Smooth muscle cell (in vitro differentiated cells): ENCODE measurements at regions not wholly inside any gene's neighbourhood (a gene's known extent, or its start where the extent isn't known, plus 50 kb on each side); places are given as distances from the start of the nearest gene placed in this dataset.
A peak's percentile ranks its signal among the peaks of the same experiment; 100 is the strongest.

ENCODE experiments used
- DNase-seq: peaks from one replicate; lab custom pipeline; 2025; ENCODE audit not compliant: unreplicated experiment; lab: John Stamatoyannopoulos, UW
- H2AFZ ChIP-seq: fragments of 200-600 bp; sonication (generic); 2 replicates; pipeline ENCODE4 v1.6.0; 2016; ENCODE audit warnings: antibody characterized with exemption, low read depth, mild to moderate bottlenecking
- H3F3A ChIP-seq: fragments of 200-600 bp; sonication (generic); 2 replicates; pipeline ENCODE4 v1.6.0; 2017; ENCODE audit warnings: antibody characterized with exemption, low read depth
- H3K27ac ChIP-seq: fragments of 200-600 bp; sonication (generic); 2 replicates; pipeline ENCODE4 v1.5.1; 2016; ENCODE audit warnings: low read depth, mild to moderate bottlenecking
- H3K27me3 ChIP-seq: fragments of 200-600 bp; sonication (generic); 2 replicates; pipeline ENCODE4 v1.6.1; 2016; ENCODE audit warnings: low read depth, mild to moderate bottlenecking
- H3K36me3 ChIP-seq: fragments of 200-600 bp; sonication (generic); 2 replicates; pipeline ENCODE4 v1.5.1; 2016; ENCODE audit warnings: low read depth
- H3K4me1 ChIP-seq: fragments of 200-600 bp; sonication (generic); 2 replicates; pipeline ENCODE4 v1.5.1; 2016; ENCODE audit warnings: low read depth
- H3K4me2 ChIP-seq: fragments of 200-600 bp; sonication (generic); 2 replicates; pipeline ENCODE4 v1.6.0; 2016; ENCODE audit warnings: mild to moderate bottlenecking
- H3K4me3 ChIP-seq: fragments of 200-600 bp; sonication (generic); 2 replicates; pipeline ENCODE4 v1.5.1; 2016; ENCODE audit warnings: mild to moderate bottlenecking
- H3K79me2 ChIP-seq: fragments of 200-600 bp; sonication (generic); 2 replicates; pipeline ENCODE4 v1.6.0; 2016; ENCODE audit warnings: low read depth, mild to moderate bottlenecking
- H3K9ac ChIP-seq: fragments of 200-600 bp; sonication (generic); 2 replicates; pipeline ENCODE4 v1.6.0; 2016; ENCODE audit warnings: low read depth
- H3K9me3 ChIP-seq: fragments of 200-600 bp; sonication (generic); replicated peaks from 2 replicates; pipeline ENCODE4 v1.5.1; 2016; ENCODE audit warnings: low read depth
- H4K20me1 ChIP-seq: fragments of 200-600 bp; sonication (generic); 2 replicates; pipeline ENCODE4 v1.6.0; 2016; ENCODE audit warnings: low read depth
- WGBS: methylation state at CpG from one replicate; pipeline ENCODE4 v1.1.7; 2016; ENCODE audit warnings: low lambda C conversion rate; 5-methylcytosine and 5-hydroxymethylcytosine counted together
- TF ChIP-seq, protein P1 (sequence below): fragments of 200-600 bp; sonication (generic); IDR thresholded peaks from 2 replicates; pipeline ENCODE4 v1.5.1; 2017; ENCODE audit warnings: borderline replicate concordance, mild to moderate bottlenecking, antibody characterized with exemption; ENCODE audit not compliant: insufficient read depth, poor library complexity, severe bottlenecking

DNA sequence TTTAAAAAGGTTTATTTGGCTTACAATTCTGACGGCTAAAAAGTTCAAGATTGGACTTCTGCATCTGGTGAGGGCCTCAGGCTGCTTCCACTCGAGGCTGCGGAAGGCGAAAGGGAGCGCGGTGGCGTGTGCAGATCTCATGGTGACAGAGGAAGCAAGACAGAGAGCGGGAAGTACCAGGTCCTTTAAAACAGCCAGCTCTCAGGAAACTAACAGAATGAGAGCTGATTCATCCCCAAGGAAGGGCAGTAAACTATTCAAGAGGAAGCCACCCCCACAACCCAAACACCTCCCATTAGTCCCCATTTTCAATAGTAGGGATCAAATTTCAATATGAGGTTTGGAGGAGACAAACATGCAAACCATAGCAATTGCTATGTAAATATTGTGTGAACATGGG, 2144.2 kb upstream of the AGA start:
- H3K27me3 ChIP-seq = no peaks in the 10 kb centered on the region
- H3K9ac ChIP-seq = no peak overlapping the region
- peak overlapping the region; percentile 57 for H2AFZ ChIP-seq
- DNase-seq = no peak
- H3K4me3 ChIP-seq = no peak overlapping the region
- no peaks in the 10 kb centered on the region for H4K20me1 ChIP-seq
- no peaks in the 10 kb centered on the region for H3K4me1 ChIP-seq
- no peaks in the 10 kb centered on the region for H3F3A ChIP-seq
- no peaks in the 10 kb centered on the region for H3K36me3 ChIP-seq
- TF ChIP-seq, protein P1, sequence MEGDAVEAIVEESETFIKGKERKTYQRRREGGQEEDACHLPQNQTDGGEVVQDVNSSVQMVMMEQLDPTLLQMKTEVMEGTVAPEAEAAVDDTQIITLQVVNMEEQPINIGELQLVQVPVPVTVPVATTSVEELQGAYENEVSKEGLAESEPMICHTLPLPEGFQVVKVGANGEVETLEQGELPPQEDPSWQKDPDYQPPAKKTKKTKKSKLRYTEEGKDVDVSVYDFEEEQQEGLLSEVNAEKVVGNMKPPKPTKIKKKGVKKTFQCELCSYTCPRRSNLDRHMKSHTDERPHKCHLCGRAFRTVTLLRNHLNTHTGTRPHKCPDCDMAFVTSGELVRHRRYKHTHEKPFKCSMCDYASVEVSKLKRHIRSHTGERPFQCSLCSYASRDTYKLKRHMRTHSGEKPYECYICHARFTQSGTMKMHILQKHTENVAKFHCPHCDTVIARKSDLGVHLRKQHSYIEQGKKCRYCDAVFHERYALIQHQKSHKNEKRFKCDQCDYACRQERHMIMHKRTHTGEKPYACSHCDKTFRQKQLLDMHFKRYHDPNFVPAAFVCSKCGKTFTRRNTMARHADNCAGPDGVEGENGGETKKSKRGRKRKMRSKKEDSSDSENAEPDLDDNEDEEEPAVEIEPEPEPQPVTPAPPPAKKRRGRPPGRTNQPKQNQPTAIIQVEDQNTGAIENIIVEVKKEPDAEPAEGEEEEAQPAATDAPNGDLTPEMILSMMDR = no peak
- no peak overlapping the region for H3K27ac ChIP-seq
- H3K4me2 ChIP-seq = no peak overlapping the region
- 85% methylated on average over 8 of the region's 8 CpGs for WGBS
- H3K9me3 ChIP-seq = no peaks in the 10 kb centered on the region
- no peaks in the 10 kb centered on the region for H3K79me2 ChIP-seq

DNA sequence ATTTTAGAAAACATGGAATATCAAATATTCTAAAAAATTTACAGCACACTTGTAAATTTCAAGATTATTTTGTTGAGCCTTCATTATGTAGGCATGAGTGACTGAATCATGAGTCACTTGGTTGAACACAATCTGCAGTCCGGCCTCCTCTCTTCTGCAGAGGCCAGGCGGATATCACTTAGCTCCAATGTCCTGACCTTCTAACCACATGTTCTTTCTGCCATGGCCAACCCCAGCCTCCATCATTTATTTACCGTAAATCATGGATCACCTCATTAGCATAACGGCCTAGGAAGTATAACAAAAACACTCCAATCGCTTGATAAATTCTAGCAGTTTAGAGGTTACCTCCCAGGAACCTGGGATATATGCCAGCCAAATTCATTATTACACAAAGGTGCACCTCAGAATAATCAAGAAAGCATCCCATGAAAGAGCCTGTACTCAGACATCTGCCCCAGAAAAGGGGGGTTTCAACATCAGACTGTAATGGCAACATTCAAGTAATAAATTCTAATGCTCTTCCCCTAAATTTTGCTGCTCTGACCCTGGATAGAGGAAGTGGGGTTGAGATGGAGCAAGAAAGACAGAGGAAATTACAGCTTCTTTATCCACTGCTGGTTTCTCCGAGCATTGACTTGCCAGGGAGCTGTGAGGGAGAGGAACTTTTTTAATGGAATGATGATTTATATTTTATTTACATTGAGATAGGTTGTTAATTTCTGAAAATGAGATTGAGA, 2153.6 kb upstream of the AGA start:
- H2AFZ ChIP-seq = no peak overlapping the region
- no peaks in the 10 kb centered on the region for H3K4me1 ChIP-seq
- H3K9ac ChIP-seq = no peak overlapping the region
- H3K27me3 ChIP-seq = no peaks in the 10 kb centered on the region
- no peak overlapping the region for H3K4me2 ChIP-seq
- 72% methylated on average over 6 of the region's 6 CpGs for WGBS
- H4K20me1 ChIP-seq = no peaks in the 10 kb centered on the region
- DNase-seq = no peak
- TF ChIP-seq, protein P1 = no peak
- no peak overlapping the region for H3K4me3 ChIP-seq
- no peaks in the 10 kb centered on the region for H3K36me3 ChIP-seq
- no peaks in the 10 kb centered on the region for H3K79me2 ChIP-seq
- no peaks in the 10 kb centered on the region for H3F3A ChIP-seq
- no peak overlapping the region for H3K27ac ChIP-seq
- no peaks in the 10 kb centered on the region for H3K9me3 ChIP-seq

- Histone ChIP-seq H3F3A (no peaks in the 10 kb centered on the region), H3K36me3 (no peaks in the 10 kb centered on the region), H2AFZ (no peak overlapping the region), H3K27me3 (no peaks in the 10 kb centered on the region), H3K27ac (no peak overlapping the region), H3K79me2 (no peaks in the 10 kb centered on the region), H3K4me3 (no peak overlapping the region), H3K9ac (no peak overlapping the region), H3K4me2 (no peak overlapping the region), H3K9me3 (no peaks in the 10 kb centered on the region), H4K20me1 (no peaks in the 10 kb centered on the region), H3K4me1 (no peaks in the 10 kb centered on the region)
- TF ChIP-seq, protein P1 = no peak
- no peak for DNase-seq
- WGBS = 85% methylated on average over 2 of the region's 2 CpGs
These were observed 2154.4 kb upstream of the AGA start for GRCh38 chr4:179596621-179597020.

DNA sequence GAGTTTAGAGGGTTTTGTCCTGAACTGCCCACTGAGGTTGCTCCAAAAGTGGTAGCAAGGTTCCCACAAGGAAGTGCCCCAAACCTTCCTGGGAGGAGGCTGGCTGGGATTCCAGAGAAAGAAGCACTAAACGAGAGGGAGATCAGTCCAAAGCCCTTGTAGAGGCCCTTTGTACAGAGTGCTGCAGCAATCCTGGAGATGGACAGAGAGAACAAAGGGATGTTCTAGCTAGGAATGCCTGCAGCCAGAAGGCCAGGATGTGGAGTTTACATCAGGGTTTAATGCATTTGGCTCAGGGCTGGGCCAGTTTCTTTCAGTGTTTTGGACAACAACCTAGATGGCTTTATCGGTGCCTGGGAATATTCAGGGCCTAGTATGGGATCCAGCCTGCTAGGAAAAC, 2155.1 kb upstream of the AGA start:
- TF ChIP-seq, protein P1 = no peak
- Histone ChIP-seq H3K4me3 (no peak overlapping the region), H3K27ac (no peak overlapping the region), H3F3A (no peaks in the 10 kb centered on the region), H3K79me2 (no peaks in the 10 kb centered on the region), H3K4me1 (no peaks in the 10 kb centered on the region), H3K9me3 (no peaks in the 10 kb centered on the region), H3K27me3 (no peaks in the 10 kb centered on the region), H3K4me2 (no peak overlapping the region), H3K9ac (no peak overlapping the region), H3K36me3 (no peaks in the 10 kb centered on the region), H4K20me1 (no peaks in the 10 kb centered on the region), H2AFZ (no peak overlapping the region)
- 84% methylated on average over 2 of the region's 2 CpGs for WGBS
- no peak for DNase-seq
